HFFc6 (cell line): ENCODE measurements at regions not wholly inside any gene's neighbourhood (a gene's known extent, or its start where the extent isn't known, plus 50 kb on each side); places are given as distances from the start of the nearest gene placed in this dataset.
"Not testable (repeated sequence)": the region's sequence is repeated elsewhere in the genome, so short reads cannot be mapped to it uniquely, and the experiment has no call there.

Source experiments
- DNase-seq: peaks from one replicate; pipeline ENCODE4 v3.0.0-alpha.2; 2018
- H3K27ac Mint-ChIP-seq: 2 replicates; pipeline ENCODE4 v1.8.0; 2020; ENCODE audit warnings: mild to moderate bottlenecking, mixed read lengths
- H3K27me3 Mint-ChIP-seq: 2 replicates; pipeline ENCODE4 v1.8.0; 2021; ENCODE audit warnings: mild to moderate bottlenecking, moderate library complexity, mixed read lengths; ENCODE audit not compliant: insufficient read depth
- H3K36me3 Mint-ChIP-seq: 2 replicates; pipeline ENCODE4 v1.8.0; 2021; ENCODE audit warnings: low read depth, mixed read lengths
- H3K4me1 Mint-ChIP-seq: 2 replicates; pipeline ENCODE4 v1.8.0; 2020; ENCODE audit warnings: low read depth, mixed read lengths
- H3K4me3 Mint-ChIP-seq: 2 replicates; pipeline ENCODE4 v1.8.0; 2020; ENCODE audit warnings: mild to moderate bottlenecking, moderate library complexity, mixed read lengths
- H3K9me3 Mint-ChIP-seq: 2 replicates; pipeline ENCODE4 v1.8.0; 2020; ENCODE audit warnings: mild to moderate bottlenecking, mixed read lengths
- CTCF ChIP-seq: fragments of 200-600 bp; sonication (generic); IDR thresholded peaks from 2 replicates; pipeline ENCODE4 v1.5.0; 2021; ENCODE audit warnings: antibody characterized with exemption, mild to moderate bottlenecking

- not testable (repeated sequence) for H3K4me3 Mint-ChIP-seq, H3K36me3 Mint-ChIP-seq, H3K27ac Mint-ChIP-seq, DNase-seq, H3K27me3 Mint-ChIP-seq, H3K9me3 Mint-ChIP-seq, H3K4me1 Mint-ChIP-seq
Observed at GRCh38 chr5:7268722-7269121, 127.2 kb upstream of the ADCY2 start.

- TF ChIP-seq CTCF, result no peak
- H3K9me3 Mint-ChIP-seq, result no peaks in the 10 kb centered on the region
- H3K4me3 Mint-ChIP-seq, result no peak overlapping the region
- H3K36me3 Mint-ChIP-seq, result no peaks in the 10 kb centered on the region
- no peaks in the 10 kb centered on the region; the same call in 1 of the 2 replicates for H3K27me3 Mint-ChIP-seq
- DNase-seq, result no peak
- no peaks in the 10 kb centered on the region for H3K4me1 Mint-ChIP-seq
- H3K27ac Mint-ChIP-seq, result no peak overlapping the region
Observed at GRCh38 chr5:7269591-7270274, 126.2 kb upstream of the ADCY2 start.

DNA sequence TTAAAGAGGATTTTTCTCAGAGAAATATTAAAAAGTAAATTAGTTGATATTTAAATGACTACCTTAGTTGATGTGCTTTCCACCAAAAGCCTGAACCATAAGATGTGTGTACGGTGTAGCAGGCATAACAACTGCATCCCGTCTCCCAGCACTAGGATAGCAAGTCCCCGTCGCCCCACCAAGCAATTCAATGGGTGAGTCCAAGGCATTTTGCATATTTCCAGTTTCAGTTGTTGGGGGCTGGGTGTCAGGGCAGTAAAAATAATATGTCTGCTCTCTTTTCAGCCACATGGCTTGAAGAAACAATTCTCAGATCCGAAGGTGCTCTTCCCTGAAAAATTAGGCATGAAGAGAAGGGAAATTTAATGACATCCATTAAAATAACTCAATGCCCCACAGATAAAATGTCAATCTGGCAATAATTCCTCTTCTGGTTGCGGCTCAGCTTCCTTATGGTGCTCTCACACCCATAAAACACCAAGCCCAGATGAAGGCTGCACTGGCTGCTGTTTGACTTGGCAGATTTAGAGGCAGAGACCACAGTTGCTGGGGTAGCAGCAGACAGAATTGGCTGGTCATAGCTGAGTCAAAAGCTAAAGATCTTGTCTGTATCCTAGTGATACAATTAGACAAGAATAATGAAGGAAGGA is 124.4 kb upstream of the ADCY2 start:
- no peak for DNase-seq
- Mint-ChIP-seq H3K4me1 (no peaks in the 10 kb centered on the region), H3K27me3 (no peaks in the 10 kb centered on the region), H3K27ac (no peak overlapping the region), H3K36me3 (no peaks in the 10 kb centered on the region), H3K9me3 (no peaks in the 10 kb centered on the region), H3K4me3 (no peak overlapping the region)
- TF ChIP-seq CTCF, result no peak

DNA sequence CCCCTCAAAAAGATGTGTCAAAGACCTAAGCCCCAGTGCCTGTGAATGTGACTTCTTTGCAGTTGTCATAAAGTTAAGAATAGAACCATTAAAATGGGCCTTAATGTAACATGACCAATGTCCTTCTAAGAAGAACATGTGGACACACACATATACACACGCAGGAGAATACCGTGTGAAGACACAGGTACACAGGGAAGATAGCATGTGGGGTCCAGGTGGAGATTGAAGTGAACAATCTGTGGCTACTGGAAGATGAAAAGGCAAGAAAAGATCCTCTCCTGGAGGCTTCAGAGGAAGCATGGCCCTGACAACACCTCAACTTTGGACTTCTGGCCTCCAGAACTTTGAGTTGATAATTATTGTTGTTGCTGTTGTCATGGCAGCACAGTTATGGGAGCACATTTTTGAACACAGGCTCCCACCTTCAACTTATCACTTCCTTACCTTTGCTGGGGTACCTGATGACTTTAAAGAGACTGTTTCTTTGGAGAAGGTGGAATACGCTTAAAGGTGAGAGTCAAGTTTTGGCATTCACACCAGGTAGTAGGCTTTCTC is 123.5 kb upstream of the ADCY2 start:
- Mint-ChIP-seq H3K27me3 (no peaks in the 10 kb centered on the region), H3K9me3 (no peaks in the 10 kb centered on the region), H3K4me3 (no peak overlapping the region), H3K4me1 (no peaks in the 10 kb centered on the region), H3K36me3 (no peaks in the 10 kb centered on the region), H3K27ac (no peak overlapping the region)
- no peak for TF ChIP-seq CTCF
- no peak for DNase-seq

GRCh38 chr5:7274203-7274602 is 121.7 kb upstream of the ADCY2 start:
- Mint-ChIP-seq H3K4me3 (no peak overlapping the region), H3K27me3 (no peaks in the 10 kb centered on the region), H3K4me1 (no peaks in the 10 kb centered on the region)

DNA sequence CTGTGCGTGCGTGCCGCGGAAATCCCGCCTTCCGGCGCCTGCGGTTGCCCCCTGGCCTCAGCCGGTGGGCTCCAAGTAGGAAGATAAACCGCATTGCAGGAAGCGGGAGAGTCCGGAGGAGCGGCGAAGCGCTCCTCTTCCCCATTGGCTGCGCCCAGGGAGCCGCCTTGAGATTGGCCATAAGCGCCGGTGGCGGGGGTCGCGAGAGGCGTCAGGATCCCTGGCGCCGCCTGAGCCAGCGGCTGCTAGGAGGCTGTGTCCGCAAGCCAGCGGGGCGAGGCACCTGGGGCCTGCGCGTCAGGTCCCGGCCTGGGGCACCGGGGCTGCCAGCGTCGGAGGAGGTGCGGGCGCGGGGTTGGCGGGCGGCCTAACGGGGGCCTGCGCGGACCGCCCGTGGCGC is 106.3 kb upstream of the ADCY2 start:
- not testable (repeated sequence) for H3K36me3 Mint-ChIP-seq, DNase-seq, H3K27ac Mint-ChIP-seq, H3K27me3 Mint-ChIP-seq, H3K4me1 Mint-ChIP-seq, H3K9me3 Mint-ChIP-seq, H3K4me3 Mint-ChIP-seq

More at GRCh38 chr5:7274203-7274602, 121.7 kb upstream of the ADCY2 start:
- Mint-ChIP-seq H3K9me3 (no peaks in the 10 kb centered on the region), H3K27ac (no peak overlapping the region), H3K36me3 (no peaks in the 10 kb centered on the region)
- TF ChIP-seq CTCF, result no peak
- no peak for DNase-seq

DNA sequence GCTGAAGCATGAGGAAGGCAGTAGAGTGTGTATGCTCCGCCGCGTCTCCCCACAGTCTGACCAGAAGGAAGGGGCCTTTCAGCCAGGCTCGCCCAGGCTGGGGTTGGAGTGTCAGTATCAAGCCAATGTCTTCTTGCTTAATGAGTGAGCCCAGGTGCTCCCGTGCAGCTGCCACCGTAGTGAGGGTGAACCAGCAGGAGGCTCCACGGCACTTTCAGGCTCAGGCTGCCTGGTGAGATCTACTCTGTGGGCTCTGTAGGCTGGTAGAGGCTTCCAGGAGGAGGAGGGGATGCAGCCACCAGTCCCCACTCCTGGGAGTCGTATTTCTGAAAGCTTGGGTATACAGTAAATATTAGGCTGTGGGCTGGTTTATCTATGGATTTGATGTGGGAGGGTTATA is 98.1 kb upstream of the ADCY2 start:
- not testable (repeated sequence) for H3K4me3 Mint-ChIP-seq, H3K4me1 Mint-ChIP-seq, DNase-seq, H3K27me3 Mint-ChIP-seq, H3K27ac Mint-ChIP-seq, H3K9me3 Mint-ChIP-seq, H3K36me3 Mint-ChIP-seq

GRCh38 chr5:7299731-7300130 is 96.2 kb upstream of the ADCY2 start:
- H3K4me3 Mint-ChIP-seq, H3K27me3 Mint-ChIP-seq: not testable (repeated sequence)

GRCh38 chr5:7305000-7305674 is 90.8 kb upstream of the ADCY2 start:
- H3K36me3 Mint-ChIP-seq, H3K4me1 Mint-ChIP-seq, DNase-seq, H3K4me3 Mint-ChIP-seq, H3K27me3 Mint-ChIP-seq, H3K9me3 Mint-ChIP-seq, H3K27ac Mint-ChIP-seq: not testable (repeated sequence)

More at GRCh38 chr5:7299731-7300130, 96.2 kb upstream of the ADCY2 start:
- not testable (repeated sequence) for DNase-seq, H3K9me3 Mint-ChIP-seq, H3K27ac Mint-ChIP-seq, H3K4me1 Mint-ChIP-seq, H3K36me3 Mint-ChIP-seq
